AG04450 (cell line): ENCODE measurements at regions not wholly inside any gene's neighbourhood (a gene's known extent, or its start where the extent isn't known, plus 50 kb on each side); places are given as distances from the start of the nearest gene placed in this dataset.

Experiments
- CTCF ChIA-PET: fragments of 300-600, 350-600 bp; formaldehyde crosslinking; extraction: SDS; loops from one replicate; lab custom pipeline; 2022; ENCODE audit warnings: antibody characterized with exemption, inconsistent platforms; lab: Charles Lee
- POLR2A ChIA-PET: fragments of 350-600 bp; formaldehyde crosslinking; extraction: SDS; loops from one replicate; lab custom pipeline; 2021; ENCODE audit warnings: antibody characterized with exemption, inconsistent platforms; lab: Yijun Ruan, JAX
- DNase-seq: peaks from one replicate; pipeline ENCODE4 v3.0.0-alpha.2; 2011; ENCODE audit warnings: low read depth, low spot score
- H3K27ac ChIP-seq: one replicate; pipeline ENCODE4 v1.5.1; 2012; ENCODE audit warnings: low read depth, low read length, control low read depth
- H3K27me3 ChIP-seq: one replicate; pipeline ENCODE4 v1.6.0; 2012; ENCODE audit warnings: low read length; ENCODE audit not compliant: control insufficient read depth, insufficient read depth
- H3K4me3 ChIP-seq: 2 replicates; pipeline ENCODE4 v1.5.1; 2011; ENCODE audit warnings: mild to moderate bottlenecking, low read depth, low read length, control low read depth
- H3K9me3 ChIP-seq: 2 replicates; pipeline ENCODE4 v1.5.1; 2012; ENCODE audit warnings: low read length; ENCODE audit not compliant: control insufficient read depth, insufficient read depth
- CTCF ChIP-seq: IDR thresholded peaks from 2 replicates; pipeline ENCODE4 v1.5.1; 2011; ENCODE audit warnings: low read depth, low read length, control low read depth, inconsistent platforms

- CTCF ChIA-PET, result no interaction called here
- TF ChIP-seq CTCF, result no peak
- Histone ChIP-seq H3K4me3 (no peak overlapping the region), H3K27me3 (no peaks in the 10 kb centered on the region), H3K27ac (no peak overlapping the region), H3K9me3 (peaks cover 3% of the 10 kb centered on the region; the same call in 1 of the 2 replicates)
- no peak for DNase-seq
- POLR2A ChIA-PET, result no interaction called here
Observed at GRCh38 chr21:23684431-23684830, 1922.8 kb downstream of the MRPL39 start.

GRCh38 chr21:23664193-23664694, 1943.0 kb downstream of the MRPL39 start:
- Histone ChIP-seq H3K27ac (no peak overlapping the region), H3K9me3 (peaks cover 8% of the 10 kb centered on the region; the same call in 1 of the 2 replicates), H3K4me3 (no peak overlapping the region), H3K27me3 (no peaks in the 10 kb centered on the region)
- CTCF ChIA-PET, result interaction anchor here (0.7 kb wide), 1 partner anchor 944 kb away, joined by 3 read pairs; no protein-coding TSS in a partner anchor
- DNase-seq, result no peak
- POLR2A ChIA-PET, result no interaction called here
- TF ChIP-seq CTCF, result no peak

GRCh38 chr21:23660560-23660959, 1946.7 kb downstream of the MRPL39 start:
- TF ChIP-seq CTCF, result no peak
- POLR2A ChIA-PET, result no interaction called here
- Histone ChIP-seq H3K27ac (no peak overlapping the region), H3K27me3 (no peaks in the 10 kb centered on the region), H3K4me3 (no peak overlapping the region), H3K9me3 (peaks cover 20% of the 10 kb centered on the region)
- CTCF ChIA-PET, result no interaction called here
- no peak for DNase-seq

- POLR2A ChIA-PET, result no interaction called here
Observed at GRCh38 chr21:23644768-23645167, 1962.5 kb downstream of the MRPL39 start.

GRCh38 chr21:23639721-23640120, 1967.6 kb downstream of the MRPL39 start:
- no peak for DNase-seq
- Histone ChIP-seq H3K27ac (no peak overlapping the region), H3K9me3 (peaks cover 5% of the 10 kb centered on the region; the same call in 1 of the 2 replicates), H3K27me3 (no peaks in the 10 kb centered on the region), H3K4me3 (no peak overlapping the region)
- ChIA-PET POLR2A (no interaction called here), CTCF (no interaction called here)
- TF ChIP-seq CTCF, result no peak

More at GRCh38 chr21:23644768-23645167, 1962.5 kb downstream of the MRPL39 start:
- no peak for DNase-seq
- Histone ChIP-seq H3K4me3 (no peak overlapping the region), H3K9me3 (peaks cover 17% of the 10 kb centered on the region), H3K27me3 (no peaks in the 10 kb centered on the region), H3K27ac (no peak overlapping the region)
- CTCF ChIA-PET, result no interaction called here
- no peak for TF ChIP-seq CTCF
